HG03025 (cell line): ENCODE measurements at regions not wholly inside any gene's neighbourhood (a gene's known extent, or its start where the extent isn't known, plus 50 kb on each side); places are given as distances from the start of the nearest gene placed in this dataset.
"Not testable (repeated sequence)": the region's sequence is repeated elsewhere in the genome, so short reads cannot be mapped to it uniquely, and the experiment has no call there.

Source experiments
- ATAC-seq: cut with Tn5 transposase; IDR thresholded peaks from one replicate; pipeline ENCODE4 v1.9.1; 2021; ENCODE audit warnings: mild to moderate bottlenecking, moderate library complexity; ENCODE audit not compliant: unreplicated experiment, low FRiP score

DNA sequence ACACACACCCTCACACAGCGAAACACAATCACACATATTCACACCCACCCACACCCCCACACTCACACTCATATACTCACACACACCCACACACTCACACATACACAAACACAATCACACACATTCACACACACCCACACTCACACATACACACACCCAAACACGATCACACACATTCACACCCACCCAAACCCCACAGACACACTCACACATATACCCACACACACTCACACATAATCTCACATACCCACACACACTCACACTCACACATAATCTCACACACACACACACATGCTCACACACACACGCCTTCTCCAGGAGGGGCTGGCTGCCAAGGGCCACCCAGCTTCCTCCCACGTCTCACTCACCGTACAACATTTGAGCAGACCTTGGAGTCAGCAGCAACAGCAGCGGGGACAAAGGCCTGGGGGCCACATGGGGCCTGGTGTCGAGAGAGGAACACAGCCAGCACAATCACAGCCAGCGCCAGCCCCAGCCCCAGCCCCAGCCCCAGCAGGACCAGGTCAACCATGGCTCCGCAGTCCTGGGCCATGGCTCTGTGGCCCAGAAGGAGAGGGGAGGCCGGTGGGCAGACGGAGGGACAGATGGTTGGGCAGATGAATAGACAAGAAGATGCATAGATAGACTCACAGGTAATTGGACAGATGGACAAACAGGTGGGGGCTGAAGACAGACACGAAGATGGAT lies 932.9 kb downstream of the TUBA3C start:
- ATAC-seq, result not testable (repeated sequence)

DNA sequence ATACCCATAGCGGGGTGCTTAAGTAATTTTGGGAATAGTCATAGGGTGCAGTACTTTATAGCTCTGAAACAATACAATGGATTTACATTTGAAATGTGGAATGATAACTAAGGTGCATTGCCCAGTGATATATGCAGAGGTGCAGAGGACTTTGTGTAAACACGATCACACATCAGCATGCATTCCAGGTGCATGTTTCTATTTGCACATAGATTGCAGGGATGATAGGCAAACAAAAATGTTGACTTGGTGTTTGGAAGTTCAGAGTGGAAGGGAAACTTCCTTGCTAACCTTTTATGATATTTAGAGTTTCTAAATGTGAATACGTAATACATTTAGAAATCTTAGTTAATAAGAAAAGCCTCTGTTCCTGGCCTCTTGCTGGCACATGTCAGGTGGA lies 941.5 kb downstream of the TUBA3C start:
- not testable (repeated sequence) for ATAC-seq

DNA sequence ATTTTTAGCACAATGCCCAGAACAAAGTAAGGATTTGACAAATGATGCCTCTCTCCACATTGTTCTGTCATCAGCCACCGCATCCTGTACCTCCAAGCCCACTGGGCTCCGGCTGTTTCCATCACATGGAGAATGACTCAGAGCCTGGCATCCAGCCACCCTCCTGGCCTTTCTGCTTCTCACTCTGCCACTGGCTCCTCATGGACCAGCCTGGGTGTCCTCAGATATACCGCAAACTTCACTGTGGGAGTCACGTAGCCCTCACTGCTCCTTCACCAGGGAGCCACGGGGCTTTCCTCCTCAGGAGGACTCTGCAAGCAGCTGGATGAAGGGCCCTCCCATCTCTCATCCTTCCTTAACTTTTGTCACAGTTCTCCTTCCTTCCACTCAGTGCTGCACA lies 943.0 kb downstream of the TUBA3C start:
- not testable (repeated sequence) for ATAC-seq

DNA sequence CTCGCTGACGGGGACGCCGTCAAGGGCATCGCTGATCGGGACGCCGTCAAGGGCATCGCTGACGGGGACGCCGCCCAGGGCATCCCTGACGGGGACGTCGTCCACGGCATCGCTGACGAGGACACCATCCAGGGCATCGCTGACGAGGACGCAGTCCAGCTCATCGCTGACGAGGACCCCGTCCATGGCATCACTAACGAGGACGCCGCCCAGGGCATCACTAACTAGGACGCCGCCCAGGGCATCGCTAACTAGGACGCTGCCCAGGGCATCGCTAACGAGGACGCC lies 945.2 kb downstream of the TUBA3C start:
- ATAC-seq, result no peak

DNA sequence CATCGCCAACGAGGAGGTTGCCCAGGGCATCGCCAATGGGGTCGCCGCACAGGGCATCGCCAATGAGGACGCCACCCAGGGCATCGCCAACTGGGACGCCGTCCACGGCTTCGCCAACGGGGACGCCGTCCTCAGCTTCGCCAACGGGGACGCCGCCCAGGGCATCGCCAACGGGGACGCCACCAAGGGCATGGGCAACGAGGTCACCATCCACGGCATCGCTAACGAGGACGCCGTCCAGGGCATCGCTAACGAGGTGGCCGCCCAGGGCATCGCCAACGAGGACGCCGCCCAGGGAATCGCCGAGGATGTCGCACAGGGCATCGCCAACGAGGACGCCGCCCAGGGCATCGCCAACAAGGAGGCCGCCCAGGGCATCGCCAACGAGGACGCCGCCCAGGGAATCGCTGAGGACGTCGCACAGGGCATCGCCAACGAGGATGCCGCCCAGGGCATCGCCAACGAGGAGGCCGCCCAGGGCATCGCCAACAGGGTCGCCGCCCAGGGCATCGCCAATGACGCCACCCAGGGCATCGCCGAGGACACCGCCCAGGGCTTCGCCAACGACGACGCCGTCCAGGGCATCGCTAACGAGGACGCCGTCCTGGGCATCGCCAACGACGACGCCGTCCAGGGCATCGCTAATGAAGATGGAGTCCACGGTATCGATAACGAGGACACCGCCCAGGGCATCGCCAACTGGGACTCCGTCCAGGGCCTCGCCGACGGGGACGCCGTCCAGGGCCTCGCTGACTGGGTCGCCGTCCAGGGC lies 945.7 kb downstream of the TUBA3C start:
- no peak for ATAC-seq

DNA sequence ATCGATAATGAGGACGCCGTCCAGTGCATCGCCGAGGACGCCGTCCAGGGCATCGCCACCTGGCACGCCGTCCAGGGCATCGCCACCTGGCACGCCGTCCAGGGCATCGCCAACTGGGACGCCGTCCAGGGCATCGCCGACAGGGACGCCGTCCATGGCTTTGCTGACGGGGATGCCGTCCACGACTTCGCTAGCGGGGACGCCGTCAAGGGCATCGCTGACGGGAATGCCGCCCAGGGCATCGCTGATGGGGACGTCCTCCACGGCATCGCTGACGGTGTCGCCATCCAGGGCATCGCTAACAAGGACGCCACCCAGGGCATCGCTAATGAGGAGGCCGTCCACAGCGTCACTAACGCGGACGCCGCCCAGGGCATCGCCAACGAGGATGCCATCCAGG lies 946.5 kb downstream of the TUBA3C start:
- no peak for ATAC-seq

DNA sequence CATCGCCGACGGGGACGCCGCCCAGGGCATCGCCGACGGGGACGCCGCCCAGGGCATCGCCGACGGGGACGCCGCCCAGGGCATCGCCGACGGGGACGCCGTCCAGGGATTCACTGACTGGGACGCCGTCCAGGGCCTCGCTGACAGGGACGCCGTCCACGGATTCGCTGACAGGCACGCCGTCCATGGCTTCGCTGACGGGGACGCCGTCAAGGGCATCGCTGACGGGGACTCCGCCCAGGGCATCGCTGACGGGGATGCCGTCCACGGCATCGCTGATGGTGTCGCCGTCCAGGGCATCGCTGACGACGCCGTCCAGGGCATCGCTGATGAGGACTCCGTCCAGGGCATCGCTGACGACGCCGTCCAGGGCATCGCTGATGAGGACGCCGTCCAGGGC lies 947.2 kb downstream of the TUBA3C start:
- ATAC-seq, result not testable (repeated sequence)

DNA sequence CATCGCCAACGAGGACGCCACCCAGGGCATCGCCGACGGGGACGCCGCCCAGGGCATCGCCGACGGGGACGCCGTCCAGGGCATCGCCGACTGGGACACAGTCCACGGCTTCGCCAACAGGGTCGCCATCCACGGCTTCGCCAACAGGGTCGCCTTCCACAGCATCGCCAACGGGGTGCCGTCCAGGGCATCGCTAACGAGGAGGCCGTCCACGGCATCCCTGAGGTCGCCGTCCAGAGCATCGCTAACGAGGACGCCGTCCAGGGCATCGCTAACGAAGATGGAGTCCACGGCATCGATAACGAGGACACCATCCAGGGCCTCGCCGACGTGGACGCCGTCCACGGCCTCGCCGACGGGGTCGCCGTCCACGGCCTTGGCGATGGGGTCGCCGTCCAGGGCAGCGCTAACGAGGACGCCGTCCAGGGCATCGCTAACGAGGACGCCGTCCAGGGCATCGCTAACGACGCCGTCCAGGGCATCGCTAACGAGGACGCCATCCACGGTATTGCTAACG lies 947.8 kb downstream of the TUBA3C start:
- ATAC-seq, result no peak

DNA sequence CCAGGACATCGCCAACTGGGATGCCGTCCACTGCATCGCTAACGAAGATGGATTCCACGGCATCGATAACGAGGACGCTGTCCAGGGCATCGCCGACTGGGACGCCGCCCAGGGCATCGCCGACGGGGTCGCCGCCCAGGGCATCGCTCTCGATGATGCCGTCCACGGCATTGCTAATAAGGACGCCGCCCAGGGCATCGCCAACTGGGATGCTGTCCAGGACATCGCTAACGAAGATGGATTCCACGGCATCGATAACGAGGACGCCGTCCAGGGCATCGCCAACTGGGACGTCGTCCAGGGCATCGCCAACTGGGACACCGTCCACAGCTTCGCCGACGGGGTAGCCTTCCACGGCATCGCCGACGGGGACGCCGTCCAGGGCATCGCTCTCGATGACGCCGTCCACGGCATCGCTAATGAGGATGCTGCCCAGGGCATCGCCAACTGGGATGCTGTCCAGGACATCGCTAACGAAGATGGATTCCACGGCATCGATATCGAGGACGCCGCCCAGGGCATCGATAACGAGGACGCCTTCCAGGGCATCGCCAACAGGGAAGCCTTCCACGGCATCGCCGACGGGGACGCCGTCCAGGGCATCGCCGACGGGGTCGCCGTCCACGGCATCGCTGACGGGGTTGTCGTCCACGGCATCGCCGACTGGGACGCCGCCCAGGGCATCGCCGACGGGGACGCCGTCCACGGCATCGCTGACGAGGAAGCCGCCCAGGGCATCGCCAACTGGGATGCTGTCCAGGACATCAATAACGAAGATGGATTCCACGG lies 948.4 kb downstream of the TUBA3C start:
- no peak for ATAC-seq

DNA sequence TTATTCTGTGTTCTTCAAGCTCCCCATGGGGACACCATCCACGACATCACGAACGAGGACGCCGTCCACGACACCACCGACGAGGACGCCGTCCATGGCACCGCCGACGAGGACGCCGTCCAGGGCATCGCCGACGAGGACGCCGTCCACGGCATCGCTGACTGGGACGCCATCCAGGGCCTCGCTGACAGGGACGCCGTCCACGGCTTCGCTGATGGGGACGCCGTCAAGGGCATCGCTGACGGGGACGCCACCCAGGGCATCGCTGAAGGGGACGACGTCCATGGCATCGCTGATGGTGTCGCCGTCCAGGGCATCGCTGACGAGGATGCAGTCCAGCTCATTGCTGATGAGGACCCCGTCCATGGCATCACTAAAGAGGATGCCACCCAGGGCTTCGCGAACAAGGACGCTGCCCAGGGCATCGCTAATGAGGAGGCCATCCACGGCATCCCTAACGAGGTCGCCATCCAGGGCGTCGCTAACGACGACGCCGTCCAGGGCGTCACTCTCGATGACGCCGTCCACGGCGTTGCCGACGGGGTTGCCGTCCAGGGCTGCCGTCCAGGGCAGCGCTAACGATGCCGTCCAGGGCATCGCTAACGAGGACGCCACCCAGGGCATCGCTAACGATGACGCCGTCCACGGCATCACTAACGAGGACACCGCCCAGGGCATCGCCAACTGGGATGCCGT lies 949.2 kb downstream of the TUBA3C start:
- no peak for ATAC-seq

DNA sequence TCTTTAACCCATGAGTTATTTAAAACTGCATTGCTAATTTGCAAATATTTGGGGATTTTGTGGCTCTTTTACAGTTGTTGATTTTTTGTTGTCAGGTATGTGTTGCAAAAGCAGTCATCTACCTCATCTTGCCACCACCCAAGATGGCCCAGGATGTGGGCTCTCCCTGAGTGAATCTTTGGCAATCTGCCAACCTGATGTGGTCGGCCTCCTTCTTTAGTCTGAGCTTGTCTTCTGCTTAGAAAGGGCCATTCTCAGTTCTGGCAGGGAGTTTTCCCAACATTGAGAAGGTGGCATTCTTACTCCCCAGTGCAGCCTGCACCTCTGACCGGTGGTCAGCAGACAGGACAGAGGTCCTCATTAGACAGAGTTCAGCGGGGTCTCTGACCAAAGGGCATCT lies 957.2 kb downstream of the TUBA3C start:
- not testable (repeated sequence) for ATAC-seq

DNA sequence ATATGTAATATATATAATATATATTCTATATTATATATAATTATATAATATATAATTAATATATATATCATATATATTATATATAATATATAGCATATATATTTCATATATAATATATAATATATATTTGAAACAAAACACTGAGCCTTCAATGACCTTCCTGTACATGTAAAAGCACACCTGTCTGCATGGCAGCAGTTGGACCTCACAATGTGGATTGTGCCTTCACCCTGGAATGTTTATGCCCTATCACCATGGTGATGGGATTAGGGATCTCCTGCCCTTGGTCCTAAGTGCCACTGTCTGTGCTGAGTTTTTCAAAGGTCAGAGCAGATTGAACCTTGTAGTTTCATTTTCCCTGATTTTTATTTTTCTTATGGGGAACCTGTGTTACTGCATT lies 966.9 kb downstream of the TUBA3C start:
- not testable (repeated sequence) for ATAC-seq

DNA sequence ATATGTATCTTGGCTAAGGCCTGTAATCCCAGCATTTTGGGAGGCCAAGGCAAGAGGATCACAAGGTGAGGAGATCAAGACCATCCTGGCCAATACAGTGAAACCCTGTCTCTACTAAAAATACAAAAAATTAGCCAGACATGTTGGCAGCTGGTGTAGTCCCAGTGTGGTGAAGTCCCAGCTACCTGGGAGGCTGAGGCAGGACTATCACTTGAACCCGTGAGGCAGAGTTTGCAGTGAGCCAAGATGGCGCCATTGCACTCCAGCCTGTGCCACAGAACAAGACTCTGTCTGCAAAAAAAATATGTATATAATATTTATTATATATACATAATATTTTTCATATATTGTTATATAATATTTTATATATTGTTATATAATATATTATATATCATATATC lies 968.1 kb downstream of the TUBA3C start:
- not testable (repeated sequence) for ATAC-seq

DNA sequence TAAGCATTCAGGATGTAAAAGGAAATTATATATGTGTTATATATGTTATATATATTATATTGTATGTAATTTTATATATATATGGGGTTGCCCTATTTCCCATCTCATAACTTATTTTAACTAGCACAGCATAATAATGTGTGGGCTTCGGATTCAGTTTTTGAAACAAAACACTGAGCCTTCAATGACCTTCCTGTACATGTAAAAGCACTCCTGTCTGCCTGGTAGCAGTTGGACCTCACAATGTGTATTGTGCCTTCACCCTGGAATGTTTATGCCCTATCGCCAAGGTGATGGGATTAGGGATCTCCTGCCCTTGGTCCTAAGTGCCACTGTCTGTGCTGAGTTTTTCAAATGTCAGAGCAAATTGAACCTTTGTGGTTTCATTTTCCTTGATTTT lies 968.8 kb downstream of the TUBA3C start:
- no peak for ATAC-seq

DNA sequence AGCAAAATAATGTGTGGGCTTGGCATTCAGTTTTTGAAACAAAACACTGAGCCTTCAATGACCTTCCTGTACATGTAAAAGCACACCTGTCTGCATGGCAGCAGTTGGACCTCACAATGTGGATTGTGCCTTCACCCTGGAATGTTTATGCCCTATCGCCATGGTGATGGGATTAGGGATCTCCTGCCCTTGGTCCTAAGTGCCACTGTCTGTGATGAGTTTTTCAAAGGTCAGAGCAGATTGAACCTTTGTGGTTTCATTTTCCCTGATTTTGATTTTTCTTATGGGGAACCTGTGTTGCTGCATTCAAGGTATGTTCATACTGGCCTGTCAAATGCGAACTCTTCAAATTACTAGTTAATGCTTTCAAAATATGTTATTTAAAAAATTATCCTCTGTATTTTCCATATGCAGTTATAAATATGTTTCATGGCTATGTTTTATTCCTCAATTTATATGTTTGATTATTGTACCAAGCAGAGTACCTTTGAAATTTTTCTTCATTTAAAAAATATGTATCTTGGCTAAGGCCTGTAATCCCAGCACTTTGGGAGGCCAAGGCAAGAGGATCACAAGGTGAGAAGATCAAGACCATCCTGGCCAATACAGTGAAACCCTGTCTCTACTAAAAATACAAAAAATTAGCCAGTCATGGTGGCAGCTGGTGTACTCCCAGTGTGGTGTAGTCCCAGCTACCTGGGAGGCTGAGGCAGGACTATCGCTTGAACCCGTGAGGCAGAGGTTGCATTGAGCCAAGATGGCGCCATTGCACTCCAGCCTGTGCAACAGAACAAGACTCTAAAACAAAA lies 969.7 kb downstream of the TUBA3C start:
- peak; percentile 59 for ATAC-seq

DNA sequence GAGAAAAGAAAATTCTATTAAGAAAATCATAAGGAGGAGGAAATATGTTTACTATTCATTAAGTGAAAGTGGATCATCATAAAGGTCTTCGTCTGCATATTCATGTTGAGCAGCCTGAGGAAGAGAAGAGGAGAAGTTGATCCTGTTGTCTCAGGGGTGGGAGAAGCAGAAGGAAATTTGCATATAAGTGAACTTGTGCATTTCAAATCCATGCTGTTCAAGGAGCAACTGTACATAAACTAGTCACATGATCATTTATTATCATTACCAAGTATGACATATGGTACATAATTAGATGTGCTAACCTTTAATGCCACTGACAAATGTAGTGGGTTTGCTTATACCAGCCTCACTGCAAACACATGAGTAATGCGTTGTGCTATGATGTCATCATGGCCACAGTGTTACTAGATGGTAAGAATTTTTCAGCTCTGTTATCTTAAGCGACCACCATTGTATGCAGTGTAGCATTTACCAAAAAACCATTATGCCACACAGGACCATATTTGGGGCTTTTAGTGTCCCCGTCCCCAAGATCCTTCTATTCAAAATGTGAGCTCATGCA lies 976.9 kb downstream of the TUBA3C start:
- ATAC-seq, result not testable (repeated sequence)

DNA sequence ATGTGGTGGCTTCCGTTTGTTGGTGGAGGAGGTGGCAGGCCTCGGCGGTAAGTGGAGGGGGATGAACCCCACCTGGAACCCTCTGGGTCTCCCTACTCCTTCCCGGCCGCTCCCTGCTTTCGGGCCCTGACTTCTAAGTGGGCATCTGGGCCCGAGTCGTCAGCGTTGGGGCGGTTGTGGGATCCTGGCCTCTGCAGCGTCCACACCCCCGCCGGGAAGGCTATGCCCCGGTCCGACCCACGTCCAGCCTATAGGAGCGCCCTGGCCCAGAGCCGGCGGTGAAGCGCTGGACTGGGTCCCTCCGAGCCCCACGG lies 986.3 kb downstream of the TUBA3C start:
- not testable (repeated sequence) for ATAC-seq

DNA sequence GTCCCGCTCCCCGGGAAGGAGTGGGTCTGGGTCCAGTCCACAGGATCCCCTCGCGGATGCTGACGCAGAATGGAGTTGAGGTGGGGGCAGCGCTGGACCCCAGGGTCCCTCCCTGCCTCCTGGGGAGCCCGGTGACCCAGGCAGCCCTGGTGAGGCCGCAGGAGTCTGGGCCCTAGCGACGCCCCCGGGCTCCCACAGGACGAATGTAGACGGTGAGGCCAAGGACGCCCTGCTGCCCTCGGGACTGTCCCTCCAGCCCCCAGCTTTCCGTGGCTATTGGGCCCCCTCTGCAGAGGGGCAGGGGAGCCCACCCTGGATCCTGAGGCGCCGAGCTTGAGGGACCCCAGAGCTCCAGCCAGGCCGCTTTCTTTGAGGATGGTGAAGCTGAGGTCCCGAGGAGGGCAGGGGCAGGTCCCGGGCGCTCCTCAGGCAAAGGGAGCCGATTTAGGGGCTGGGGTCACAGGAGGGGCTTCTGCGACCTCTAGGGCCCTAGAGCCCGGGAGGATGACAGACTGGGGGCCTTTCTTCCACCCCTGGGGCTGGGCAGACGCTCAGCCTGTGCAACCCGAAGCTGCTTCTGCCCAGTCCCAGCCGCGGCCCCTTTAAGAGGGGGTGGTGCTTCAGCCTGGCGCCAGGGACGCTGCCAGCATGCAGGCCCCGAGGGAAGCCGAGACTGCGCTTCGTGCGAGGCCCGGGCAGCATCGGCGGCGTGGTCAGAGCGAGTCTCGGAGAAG lies 986.8 kb downstream of the TUBA3C start:
- not testable (repeated sequence) for ATAC-seq

DNA sequence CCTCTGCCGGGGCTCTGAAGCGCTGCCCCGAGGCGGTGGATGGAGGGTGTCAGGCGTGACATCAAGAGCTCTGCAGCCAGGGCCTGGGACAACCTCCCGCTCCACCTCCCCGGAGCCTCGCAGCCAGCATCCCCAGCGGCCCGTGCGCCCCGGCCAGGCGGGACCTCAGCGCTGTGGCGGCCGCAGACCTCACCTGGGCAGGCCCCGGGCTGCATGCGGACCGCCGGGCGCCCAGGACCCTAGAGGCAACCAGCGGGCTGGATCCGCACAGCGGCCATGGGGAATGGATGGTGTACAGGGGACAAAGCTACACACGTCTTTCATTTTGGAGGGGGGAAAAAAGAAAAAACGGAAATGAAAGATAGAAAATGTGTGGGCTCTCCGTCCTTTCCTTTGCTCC lies 987.5 kb downstream of the TUBA3C start:
- not testable (repeated sequence) for ATAC-seq
